Neural cell (in vitro differentiated cells): ENCODE measurements at regions not wholly inside any gene's neighbourhood (a gene's known extent, or its start where the extent isn't known, plus 50 kb on each side); places are given as distances from the start of the nearest gene placed in this dataset.

Source experiments
- H2AFZ ChIP-seq: fragments of 200-600, 300-800 bp; sonication (generic), shearing (Covaris generic); 2 replicates; pipeline ENCODE4 v1.6.0; 2014; ENCODE audit warnings: low read depth, mild to moderate bottlenecking, antibody characterized with exemption, low read length, moderate library complexity
- H3F3A ChIP-seq: fragments of 200-600 bp; shearing (Covaris generic); 2 replicates; pipeline ENCODE4 v1.6.1; 2016; ENCODE audit warnings: mild to moderate bottlenecking, moderate library complexity, mixed read lengths, antibody characterized with exemption, low read length; ENCODE audit not compliant: insufficient read depth, poor library complexity, severe bottlenecking
- H3K27ac ChIP-seq: fragments of 200-600, 300-800 bp; sonication (generic), shearing (Covaris generic); 2 replicates; pipeline ENCODE4 v1.5.1; 2014; ENCODE audit warnings: mild to moderate bottlenecking, low read length, moderate library complexity
- H3K27me3 ChIP-seq: fragments of 300-800, 200-600 bp; sonication (generic), shearing (Covaris generic); 2 replicates; pipeline ENCODE4 v1.6.0; 2014; ENCODE audit warnings: mild to moderate bottlenecking, low read depth, low read length, moderate library complexity; ENCODE audit not compliant: insufficient read depth
- H3K36me3 ChIP-seq: fragments of 300-800, 200-600 bp; sonication (generic), shearing (Covaris generic); 2 replicates; pipeline ENCODE4 v1.5.1; 2014; ENCODE audit warnings: mild to moderate bottlenecking, antibody characterized with exemption, low read length, moderate library complexity; ENCODE audit not compliant: insufficient read depth
- H3K4me2 ChIP-seq: fragments of 300-800, 200-600 bp; sonication (generic), shearing (Covaris generic); 2 replicates; pipeline ENCODE4 v1.6.0; 2014; ENCODE audit warnings: mild to moderate bottlenecking, low read length
- H3K4me3 ChIP-seq: fragments of 300-800, 200-600 bp; sonication (generic), shearing (Covaris generic); 2 replicates; pipeline ENCODE4 v1.5.1; 2014; ENCODE audit warnings: mild to moderate bottlenecking, low read length, moderate library complexity
- H3K79me2 ChIP-seq: fragments of 200-600 bp; shearing (Covaris generic); replicated peaks from 2 replicates; pipeline ENCODE4 v1.6.0; 2014; ENCODE audit warnings: mild to moderate bottlenecking, low read length, moderate library complexity; ENCODE audit not compliant: insufficient read depth
- H3K9ac ChIP-seq: fragments of 300-800, 200-600 bp; sonication (generic), shearing (Covaris generic); 2 replicates; pipeline ENCODE4 v1.6.1; 2016; ENCODE audit warnings: mild to moderate bottlenecking, low read length, mixed read lengths
- H3K9me2 ChIP-seq: fragments of 200-600 bp; shearing (Covaris generic); 2 replicates; pipeline ENCODE4 v1.6.1; 2016; ENCODE audit warnings: mild to moderate bottlenecking, low read length, mixed read lengths; ENCODE audit not compliant: insufficient read depth
- H3K9me3 ChIP-seq: fragments of 200-600, 300-800 bp; sonication (generic), shearing (Covaris generic); 2 replicates; pipeline ENCODE4 v1.6.1; 2016; ENCODE audit warnings: mild to moderate bottlenecking, mixed run types, low read length, moderate library complexity, mixed read lengths
- H4K20me1 ChIP-seq: fragments of 200-600 bp; shearing (Covaris generic); 2 replicates; pipeline ENCODE4 v1.6.1; 2016; ENCODE audit warnings: mild to moderate bottlenecking, mixed run types; ENCODE audit not compliant: insufficient read depth
- EP300 ChIP-seq: fragments of 450-650 bp; conservative IDR thresholded peaks from 2 replicates; pipeline ENCODE4 v1.6.1; 2014; ENCODE audit warnings: antibody characterized with exemption, mild to moderate bottlenecking, moderate library complexity; ENCODE audit not compliant: poor library complexity, severe bottlenecking
- MXI1 ChIP-seq: fragments of 450-650 bp; conservative IDR thresholded peaks from 2 replicates; pipeline ENCODE4 v1.6.1; 2014; ENCODE audit warnings: antibody characterized with exemption, mild to moderate bottlenecking; ENCODE audit not compliant: poor library complexity, severe bottlenecking
- POLR2AphosphoS5 ChIP-seq: IDR thresholded peaks from 2 replicates; pipeline ENCODE4 v1.6.1; 2012
- SMC3 ChIP-seq: fragments of 450-650 bp; conservative IDR thresholded peaks from 2 replicates; pipeline ENCODE4 v1.6.1; 2014; ENCODE audit warnings: antibody characterized with exemption, mild to moderate bottlenecking, moderate library complexity; ENCODE audit not compliant: poor library complexity
- TF ChIP-seq, protein P1 (sequence below): IDR thresholded peaks from 2 replicates; pipeline ENCODE4 v1.6.1; 2012; ENCODE audit warnings: borderline replicate concordance
- TF ChIP-seq, protein P2 (sequence below): fragments of 450-650 bp; IDR thresholded peaks from 2 replicates; pipeline ENCODE4 v1.5.1; 2014; ENCODE audit warnings: antibody characterized with exemption, mild to moderate bottlenecking, moderate library complexity; ENCODE audit not compliant: poor library complexity, severe bottlenecking

DNA sequence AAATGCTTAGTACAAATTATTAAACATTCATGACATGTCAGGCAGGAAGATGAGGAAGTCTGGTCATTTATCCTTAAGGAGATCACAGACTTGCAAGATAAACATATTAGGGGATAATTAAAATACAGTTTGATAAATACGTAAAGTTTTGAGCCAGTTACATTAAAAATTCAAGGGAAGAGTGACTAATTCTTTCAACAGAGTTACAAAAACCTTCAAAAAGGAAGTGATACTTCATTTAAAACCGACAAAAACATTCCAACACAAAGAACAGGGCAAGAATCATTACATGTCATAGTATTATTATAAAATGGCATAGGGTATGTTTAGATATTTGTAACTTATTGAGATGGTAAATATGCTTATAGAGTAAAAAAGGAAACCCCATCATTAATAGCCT, 636.0 kb downstream of the NR4A2 start:
- H3K36me3 ChIP-seq = no peaks in the 10 kb centered on the region
- H4K20me1 ChIP-seq = no peaks in the 10 kb centered on the region
- H3K79me2 ChIP-seq = no peaks in the 10 kb centered on the region
- H3K9ac ChIP-seq = no peak overlapping the region
- H3F3A ChIP-seq = no peaks in the 10 kb centered on the region
- H3K4me3 ChIP-seq = no peak overlapping the region
- peaks cover 10% of the 10 kb centered on the region for H3K27me3 ChIP-seq
- H3K9me2 ChIP-seq = no peaks in the 10 kb centered on the region
- H3K9me3 ChIP-seq = no peaks in the 10 kb centered on the region
- no peak overlapping the region for H2AFZ ChIP-seq
- no peak overlapping the region for H3K27ac ChIP-seq
- no peak for TF ChIP-seq MXI1
- H3K4me2 ChIP-seq = no peak overlapping the region

DNA sequence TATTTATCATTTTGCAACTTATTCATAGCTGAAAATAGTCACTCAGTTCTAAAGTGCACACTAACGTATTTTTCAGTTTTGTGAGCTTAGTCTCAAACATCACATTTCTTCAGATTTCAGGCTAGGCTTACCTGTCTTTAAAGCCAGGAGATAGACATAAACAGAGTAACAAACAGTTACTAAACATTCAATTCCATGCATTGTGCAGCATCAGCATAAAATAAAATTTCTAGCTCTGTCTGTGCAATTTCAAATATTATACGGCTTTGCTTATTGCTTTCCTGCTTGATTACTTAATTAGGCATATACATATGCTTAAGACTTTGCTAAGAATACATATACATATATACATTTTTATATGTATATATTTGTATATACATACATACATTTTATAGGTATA, 637.0 kb downstream of the NR4A2 start:
- no peaks in the 10 kb centered on the region for H3K79me2 ChIP-seq
- no peak overlapping the region for H3K9ac ChIP-seq
- TF ChIP-seq EP300 (no peak), MXI1 (no peak), POLR2AphosphoS5 (no peak)
- TF ChIP-seq, protein P1, sequence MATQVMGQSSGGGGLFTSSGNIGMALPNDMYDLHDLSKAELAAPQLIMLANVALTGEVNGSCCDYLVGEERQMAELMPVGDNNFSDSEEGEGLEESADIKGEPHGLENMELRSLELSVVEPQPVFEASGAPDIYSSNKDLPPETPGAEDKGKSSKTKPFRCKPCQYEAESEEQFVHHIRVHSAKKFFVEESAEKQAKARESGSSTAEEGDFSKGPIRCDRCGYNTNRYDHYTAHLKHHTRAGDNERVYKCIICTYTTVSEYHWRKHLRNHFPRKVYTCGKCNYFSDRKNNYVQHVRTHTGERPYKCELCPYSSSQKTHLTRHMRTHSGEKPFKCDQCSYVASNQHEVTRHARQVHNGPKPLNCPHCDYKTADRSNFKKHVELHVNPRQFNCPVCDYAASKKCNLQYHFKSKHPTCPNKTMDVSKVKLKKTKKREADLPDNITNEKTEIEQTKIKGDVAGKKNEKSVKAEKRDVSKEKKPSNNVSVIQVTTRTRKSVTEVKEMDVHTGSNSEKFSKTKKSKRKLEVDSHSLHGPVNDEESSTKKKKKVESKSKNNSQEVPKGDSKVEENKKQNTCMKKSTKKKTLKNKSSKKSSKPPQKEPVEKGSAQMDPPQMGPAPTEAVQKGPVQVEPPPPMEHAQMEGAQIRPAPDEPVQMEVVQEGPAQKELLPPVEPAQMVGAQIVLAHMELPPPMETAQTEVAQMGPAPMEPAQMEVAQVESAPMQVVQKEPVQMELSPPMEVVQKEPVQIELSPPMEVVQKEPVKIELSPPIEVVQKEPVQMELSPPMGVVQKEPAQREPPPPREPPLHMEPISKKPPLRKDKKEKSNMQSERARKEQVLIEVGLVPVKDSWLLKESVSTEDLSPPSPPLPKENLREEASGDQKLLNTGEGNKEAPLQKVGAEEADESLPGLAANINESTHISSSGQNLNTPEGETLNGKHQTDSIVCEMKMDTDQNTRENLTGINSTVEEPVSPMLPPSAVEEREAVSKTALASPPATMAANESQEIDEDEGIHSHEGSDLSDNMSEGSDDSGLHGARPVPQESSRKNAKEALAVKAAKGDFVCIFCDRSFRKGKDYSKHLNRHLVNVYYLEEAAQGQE = no peak
- TF ChIP-seq, protein P2, sequence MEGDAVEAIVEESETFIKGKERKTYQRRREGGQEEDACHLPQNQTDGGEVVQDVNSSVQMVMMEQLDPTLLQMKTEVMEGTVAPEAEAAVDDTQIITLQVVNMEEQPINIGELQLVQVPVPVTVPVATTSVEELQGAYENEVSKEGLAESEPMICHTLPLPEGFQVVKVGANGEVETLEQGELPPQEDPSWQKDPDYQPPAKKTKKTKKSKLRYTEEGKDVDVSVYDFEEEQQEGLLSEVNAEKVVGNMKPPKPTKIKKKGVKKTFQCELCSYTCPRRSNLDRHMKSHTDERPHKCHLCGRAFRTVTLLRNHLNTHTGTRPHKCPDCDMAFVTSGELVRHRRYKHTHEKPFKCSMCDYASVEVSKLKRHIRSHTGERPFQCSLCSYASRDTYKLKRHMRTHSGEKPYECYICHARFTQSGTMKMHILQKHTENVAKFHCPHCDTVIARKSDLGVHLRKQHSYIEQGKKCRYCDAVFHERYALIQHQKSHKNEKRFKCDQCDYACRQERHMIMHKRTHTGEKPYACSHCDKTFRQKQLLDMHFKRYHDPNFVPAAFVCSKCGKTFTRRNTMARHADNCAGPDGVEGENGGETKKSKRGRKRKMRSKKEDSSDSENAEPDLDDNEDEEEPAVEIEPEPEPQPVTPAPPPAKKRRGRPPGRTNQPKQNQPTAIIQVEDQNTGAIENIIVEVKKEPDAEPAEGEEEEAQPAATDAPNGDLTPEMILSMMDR = no peak
- H3K36me3 ChIP-seq = no peaks in the 10 kb centered on the region
- no peaks in the 10 kb centered on the region for H3K9me3 ChIP-seq
- H3K4me3 ChIP-seq = no peak overlapping the region
- H3K9me2 ChIP-seq = no peaks in the 10 kb centered on the region
- no peak overlapping the region for H3K27ac ChIP-seq
- H4K20me1 ChIP-seq = no peaks in the 10 kb centered on the region
- no peak overlapping the region for H2AFZ ChIP-seq
- H3K4me2 ChIP-seq = no peak overlapping the region
- no peaks in the 10 kb centered on the region for H3K27me3 ChIP-seq
- H3F3A ChIP-seq = no peaks in the 10 kb centered on the region

DNA sequence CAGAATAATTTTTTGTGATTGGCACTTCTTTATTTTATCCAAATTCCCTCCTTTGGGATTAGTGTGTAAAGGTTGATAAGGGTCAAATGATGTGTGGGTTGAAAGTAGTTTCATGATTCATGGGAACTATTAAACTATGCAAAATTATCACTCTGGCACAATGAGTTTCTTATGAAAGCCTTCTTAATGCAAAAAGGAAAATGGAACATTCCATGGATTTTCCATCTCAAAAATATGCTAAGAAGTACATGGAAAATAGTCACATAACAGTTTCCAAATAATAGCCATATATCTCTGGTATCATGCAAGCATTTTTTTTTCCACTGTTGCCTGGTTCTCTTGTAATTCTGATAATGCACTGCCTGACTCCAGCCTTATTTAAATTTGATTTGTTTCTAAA, 639.7 kb downstream of the NR4A2 start:
- no peak overlapping the region for H2AFZ ChIP-seq
- no peak for TF ChIP-seq SMC3
- no peak for TF ChIP-seq MXI1
- no peak for TF ChIP-seq POLR2AphosphoS5
- no peak overlapping the region for H3K9ac ChIP-seq
- H3K9me2 ChIP-seq = no peaks in the 10 kb centered on the region
- H3K36me3 ChIP-seq = no peaks in the 10 kb centered on the region
- no peaks in the 10 kb centered on the region for H3K9me3 ChIP-seq
- no peak overlapping the region for H3K27ac ChIP-seq
- H3F3A ChIP-seq = no peaks in the 10 kb centered on the region
- no peak overlapping the region for H3K4me2 ChIP-seq
- H3K27me3 ChIP-seq = no peaks in the 10 kb centered on the region
- no peaks in the 10 kb centered on the region for H3K79me2 ChIP-seq
- no peaks in the 10 kb centered on the region for H4K20me1 ChIP-seq
- H3K4me3 ChIP-seq = no peak overlapping the region
